Neural cell (in vitro differentiated cells): ENCODE measurements at regions not wholly inside any gene's neighbourhood (a gene's known extent, or its start where the extent isn't known, plus 50 kb on each side); places are given as distances from the start of the nearest gene placed in this dataset.

ENCODE experiments used
- EP300 ChIP-seq: fragments of 450-650 bp; conservative IDR thresholded peaks from 2 replicates; pipeline ENCODE4 v1.6.1; 2014; ENCODE audit warnings: antibody characterized with exemption, mild to moderate bottlenecking, moderate library complexity; ENCODE audit not compliant: poor library complexity, severe bottlenecking
- EZH2 ChIP-seq: fragments of 200-600, 300-800 bp; shearing (Covaris generic), sonication (generic); IDR thresholded peaks from 2 replicates; pipeline ENCODE4 v1.6.1; 2014; ENCODE audit warnings: antibody characterized with exemption, low read length, borderline replicate concordance, mild to moderate bottlenecking; ENCODE audit not compliant: insufficient read depth, poor library complexity, severe bottlenecking
- POLR2AphosphoS5 ChIP-seq: IDR thresholded peaks from 2 replicates; pipeline ENCODE4 v1.6.1; 2012
- RAD21 ChIP-seq: fragments of 450-650 bp; conservative IDR thresholded peaks from 2 replicates; pipeline ENCODE4 v1.6.1; 2014; ENCODE audit warnings: antibody characterized with exemption, mild to moderate bottlenecking, moderate library complexity
- TAF1 ChIP-seq: IDR thresholded peaks from 2 replicates; pipeline ENCODE4 v1.6.1; 2012; ENCODE audit warnings: low read depth
- TF ChIP-seq, protein P1 (sequence below): fragments of 450-650 bp; IDR thresholded peaks from 2 replicates; pipeline ENCODE4 v1.5.1; 2014; ENCODE audit warnings: antibody characterized with exemption, mild to moderate bottlenecking, moderate library complexity; ENCODE audit not compliant: poor library complexity, severe bottlenecking
- TF ChIP-seq, protein P2 (sequence below): IDR thresholded peaks from 2 replicates; pipeline ENCODE4 v1.6.1; 2012; ENCODE audit warnings: borderline replicate concordance

DNA sequence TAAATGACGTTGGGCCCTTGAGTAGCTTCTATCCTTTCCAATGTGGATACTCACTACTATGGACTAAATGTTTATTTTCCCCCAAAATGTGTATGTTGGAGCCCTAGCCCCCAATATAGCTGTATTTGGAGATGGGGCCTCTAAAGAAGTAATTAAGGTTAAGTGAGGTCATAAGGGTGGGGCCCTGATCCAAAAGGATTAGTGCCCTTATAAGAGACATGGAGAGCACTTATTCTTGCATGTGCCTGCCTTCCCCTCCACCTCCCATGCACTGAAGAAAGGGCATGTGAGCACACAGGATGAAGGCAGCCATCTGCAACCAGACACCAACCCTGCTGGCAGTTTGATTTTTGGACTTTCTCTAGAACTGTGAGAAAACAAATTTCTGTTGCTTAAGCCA lies 115.7 kb upstream of the MED13 start:
- TF ChIP-seq, protein P1, sequence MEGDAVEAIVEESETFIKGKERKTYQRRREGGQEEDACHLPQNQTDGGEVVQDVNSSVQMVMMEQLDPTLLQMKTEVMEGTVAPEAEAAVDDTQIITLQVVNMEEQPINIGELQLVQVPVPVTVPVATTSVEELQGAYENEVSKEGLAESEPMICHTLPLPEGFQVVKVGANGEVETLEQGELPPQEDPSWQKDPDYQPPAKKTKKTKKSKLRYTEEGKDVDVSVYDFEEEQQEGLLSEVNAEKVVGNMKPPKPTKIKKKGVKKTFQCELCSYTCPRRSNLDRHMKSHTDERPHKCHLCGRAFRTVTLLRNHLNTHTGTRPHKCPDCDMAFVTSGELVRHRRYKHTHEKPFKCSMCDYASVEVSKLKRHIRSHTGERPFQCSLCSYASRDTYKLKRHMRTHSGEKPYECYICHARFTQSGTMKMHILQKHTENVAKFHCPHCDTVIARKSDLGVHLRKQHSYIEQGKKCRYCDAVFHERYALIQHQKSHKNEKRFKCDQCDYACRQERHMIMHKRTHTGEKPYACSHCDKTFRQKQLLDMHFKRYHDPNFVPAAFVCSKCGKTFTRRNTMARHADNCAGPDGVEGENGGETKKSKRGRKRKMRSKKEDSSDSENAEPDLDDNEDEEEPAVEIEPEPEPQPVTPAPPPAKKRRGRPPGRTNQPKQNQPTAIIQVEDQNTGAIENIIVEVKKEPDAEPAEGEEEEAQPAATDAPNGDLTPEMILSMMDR = no peak
- TF ChIP-seq EP300 = no peak
- no peak for TF ChIP-seq RAD21
- no peak for TF ChIP-seq EZH2
- TF ChIP-seq POLR2AphosphoS5 = no peak
- TF ChIP-seq, protein P2, sequence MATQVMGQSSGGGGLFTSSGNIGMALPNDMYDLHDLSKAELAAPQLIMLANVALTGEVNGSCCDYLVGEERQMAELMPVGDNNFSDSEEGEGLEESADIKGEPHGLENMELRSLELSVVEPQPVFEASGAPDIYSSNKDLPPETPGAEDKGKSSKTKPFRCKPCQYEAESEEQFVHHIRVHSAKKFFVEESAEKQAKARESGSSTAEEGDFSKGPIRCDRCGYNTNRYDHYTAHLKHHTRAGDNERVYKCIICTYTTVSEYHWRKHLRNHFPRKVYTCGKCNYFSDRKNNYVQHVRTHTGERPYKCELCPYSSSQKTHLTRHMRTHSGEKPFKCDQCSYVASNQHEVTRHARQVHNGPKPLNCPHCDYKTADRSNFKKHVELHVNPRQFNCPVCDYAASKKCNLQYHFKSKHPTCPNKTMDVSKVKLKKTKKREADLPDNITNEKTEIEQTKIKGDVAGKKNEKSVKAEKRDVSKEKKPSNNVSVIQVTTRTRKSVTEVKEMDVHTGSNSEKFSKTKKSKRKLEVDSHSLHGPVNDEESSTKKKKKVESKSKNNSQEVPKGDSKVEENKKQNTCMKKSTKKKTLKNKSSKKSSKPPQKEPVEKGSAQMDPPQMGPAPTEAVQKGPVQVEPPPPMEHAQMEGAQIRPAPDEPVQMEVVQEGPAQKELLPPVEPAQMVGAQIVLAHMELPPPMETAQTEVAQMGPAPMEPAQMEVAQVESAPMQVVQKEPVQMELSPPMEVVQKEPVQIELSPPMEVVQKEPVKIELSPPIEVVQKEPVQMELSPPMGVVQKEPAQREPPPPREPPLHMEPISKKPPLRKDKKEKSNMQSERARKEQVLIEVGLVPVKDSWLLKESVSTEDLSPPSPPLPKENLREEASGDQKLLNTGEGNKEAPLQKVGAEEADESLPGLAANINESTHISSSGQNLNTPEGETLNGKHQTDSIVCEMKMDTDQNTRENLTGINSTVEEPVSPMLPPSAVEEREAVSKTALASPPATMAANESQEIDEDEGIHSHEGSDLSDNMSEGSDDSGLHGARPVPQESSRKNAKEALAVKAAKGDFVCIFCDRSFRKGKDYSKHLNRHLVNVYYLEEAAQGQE = no peak
- TF ChIP-seq TAF1 = no peak
